IMR-90 (cell line): ENCODE measurements at regions not wholly inside any gene's neighbourhood (a gene's known extent, or its start where the extent isn't known, plus 50 kb on each side); places are given as distances from the start of the nearest gene placed in this dataset.

Experiments
- ATAC-seq: fragments of 200-7000 bp; cut with Tn5 transposase; 2 replicates; pipeline ENCODE4 v1.9.1; 2020; ENCODE audit warnings: low read depth, mild to moderate bottlenecking, moderate library complexity
- BruUV-seq: library from RNA; stranded (reverse); fragments of 400-500 nt; replicated peaks from 2 replicates; lab custom pipeline; 2021; lab: Mats Ljungman, UMichigan
- CTCF ChIA-PET: fragments of 300-600 bp; formaldehyde crosslinking; extraction: SDS; loops from one replicate; lab custom pipeline; 2021; ENCODE audit warnings: antibody characterized with exemption; lab: Yijun Ruan, JAX
- POLR2A ChIA-PET: fragments of 300-600 bp; sonication (Branson Sonifier 250); formaldehyde crosslinking; loops from one replicate; lab custom pipeline; 2022; ENCODE audit warnings: antibody characterized with exemption; ENCODE audit not compliant: unreplicated experiment; lab: Charles Lee
- DNase-seq: peaks from one replicate; pipeline ENCODE4 v3.0.0; 2013
- H2AFZ ChIP-seq: replicated peaks from 2 replicates; pipeline ENCODE3; 2013; ENCODE audit warnings: low read length, mild to moderate bottlenecking; ENCODE audit not compliant: poor library complexity
- H2AK5ac ChIP-seq: 2 replicates; pipeline ENCODE4 v1.6.1; 2013; ENCODE audit warnings: low read depth, low read length, inconsistent platforms
- H2AK9ac ChIP-seq: replicated peaks from 2 replicates; pipeline ENCODE3; 2013; ENCODE audit warnings: mild to moderate bottlenecking, low read depth, low read length, moderate library complexity; ENCODE audit not compliant: poor library complexity
- H2BK120ac ChIP-seq: 2 replicates; pipeline ENCODE4 v1.6.1; 2013; ENCODE audit warnings: low read depth, low read length, inconsistent platforms
- H2BK15ac ChIP-seq: 3 replicates; pipeline ENCODE4 v1.6.1; 2013; ENCODE audit warnings: low read depth, low read length, inconsistent platforms
- H2BK20ac ChIP-seq: 2 replicates; pipeline ENCODE4 v1.6.1; 2013; ENCODE audit warnings: low read depth, mild to moderate bottlenecking, inconsistent platforms, low read length, moderate library complexity
- H2BK5ac ChIP-seq: 2 replicates; pipeline ENCODE4 v1.6.1; 2013; ENCODE audit warnings: mild to moderate bottlenecking, low read depth, low read length, inconsistent platforms; ENCODE audit not compliant: poor library complexity, severe bottlenecking
- H3K14ac ChIP-seq: replicated peaks from 2 replicates; pipeline ENCODE4 v1.6.1; 2013; ENCODE audit warnings: low read depth, low read length, inconsistent platforms
- H3K18ac ChIP-seq: 2 replicates; pipeline ENCODE4 v1.6.1; 2013; ENCODE audit warnings: low read depth, low read length, control low read depth
- H3K23ac ChIP-seq: 2 replicates; pipeline ENCODE4 v1.6.1; 2013; ENCODE audit warnings: low read depth, low read length, inconsistent platforms
- H3K27ac ChIP-seq: 2 replicates; pipeline ENCODE4 v1.5.1; 2013; ENCODE audit warnings: mild to moderate bottlenecking, control low read depth, low read length; ENCODE audit not compliant: insufficient read depth
- H3K27me3 ChIP-seq: 2 replicates; pipeline ENCODE4 v1.6.1; 2013; ENCODE audit warnings: low read length; ENCODE audit not compliant: control insufficient read depth, insufficient read depth
- H3K36me3 ChIP-seq: 2 replicates; pipeline ENCODE4 v1.6.1; 2013; ENCODE audit warnings: low read length, mixed read lengths; ENCODE audit not compliant: control insufficient read depth, insufficient read depth
- H3K4ac ChIP-seq: 2 replicates; pipeline ENCODE4 v1.6.1; 2013; ENCODE audit warnings: low read depth, low read length, inconsistent platforms
- H3K4me1 ChIP-seq: 2 replicates; pipeline ENCODE4 v1.6.1; 2013; ENCODE audit warnings: low read length, mixed read lengths; ENCODE audit not compliant: control insufficient read depth, insufficient read depth
- H3K4me2 ChIP-seq: 2 replicates; pipeline ENCODE4 v1.6.1; 2013; ENCODE audit warnings: low read depth, mild to moderate bottlenecking, control low read depth, low read length, moderate library complexity
- H3K4me3 ChIP-seq: 2 replicates; pipeline ENCODE4 v1.5.1; 2013; ENCODE audit warnings: low read depth, mild to moderate bottlenecking, control low read depth, low read length, moderate library complexity; ENCODE audit not compliant: insufficient read depth
- H3K56ac ChIP-seq: 2 replicates; pipeline ENCODE4 v1.6.1; 2013; ENCODE audit warnings: low read length, inconsistent platforms; ENCODE audit not compliant: insufficient read depth; ENCODE audit errors: extremely low read depth
- H3K79me1 ChIP-seq, 2 experiments: 2 replicates each; pipeline ENCODE4 v1.6.1; 2013; ENCODE audit warnings: low read length in 2 of 2, inconsistent platforms in 1 of 2, low read depth in 1 of 2
- H3K9ac ChIP-seq: 2 replicates; pipeline ENCODE4 v1.6.1; 2013; ENCODE audit warnings: low read depth, low read length, control low read depth
- H3K9me1 ChIP-seq: 2 replicates; pipeline ENCODE4 v1.6.1; 2013; ENCODE audit warnings: low read length, inconsistent platforms; ENCODE audit not compliant: insufficient read depth
- H3K9me3 ChIP-seq: 2 replicates; pipeline ENCODE4 v1.6.1; 2013; ENCODE audit warnings: low read length; ENCODE audit not compliant: control insufficient read depth, insufficient read depth
- H4K20me1 ChIP-seq: 2 replicates; pipeline ENCODE4 v1.6.1; 2013; ENCODE audit warnings: low read length, inconsistent platforms; ENCODE audit not compliant: insufficient read depth
- H4K5ac ChIP-seq: 2 replicates; pipeline ENCODE4 v1.6.1; 2013; ENCODE audit warnings: mild to moderate bottlenecking, low read depth, low read length, control low read depth
- H4K8ac ChIP-seq, 2 experiments: 2 replicates each; pipeline ENCODE4 v1.6.1; 2013; ENCODE audit warnings: low read depth in 2 of 2, low read length in 2 of 2, control low read depth in 1 of 2, inconsistent platforms in 1 of 2
- H4K91ac ChIP-seq: 2 replicates; pipeline ENCODE4 v1.6.1; 2013; ENCODE audit warnings: low read depth, low read length, inconsistent platforms; ENCODE audit not compliant: insufficient read depth
- BHLHE40 ChIP-seq: fragments of 150-350 bp; IDR thresholded peaks from 2 replicates; pipeline ENCODE4 v1.6.1; 2016; ENCODE audit warnings: mild to moderate bottlenecking, low read depth, low read length
- CEBPB ChIP-seq: IDR thresholded peaks from 2 replicates; pipeline ENCODE4 v1.6.1; 2012; ENCODE audit warnings: low read depth, low read length, improper control_type of control experiment
- CHD1 ChIP-seq: IDR thresholded peaks from 2 replicates; pipeline ENCODE4 v1.6.1; 2012; ENCODE audit warnings: low read depth, low read length, improper control_type of control experiment
- CTCF ChIP-seq: conservative IDR thresholded peaks from 2 replicates; pipeline ENCODE4 v1.5.1; 2012; ENCODE audit warnings: mild to moderate bottlenecking, low read depth, low read length, improper control_type of control experiment
- ELK1 ChIP-seq: fragments of 150-350 bp; IDR thresholded peaks from 2 replicates; pipeline ENCODE4 v1.6.1; 2016; ENCODE audit warnings: low read depth, mild to moderate bottlenecking, low read length, moderate library complexity, borderline replicate concordance
- FOS ChIP-seq: fragments of 150-350 bp; IDR thresholded peaks from 2 replicates; pipeline ENCODE4 v1.6.1; 2016; ENCODE audit warnings: low read depth, low read length
- MAFK ChIP-seq: IDR thresholded peaks from 2 replicates; pipeline ENCODE4 v1.6.1; 2012; ENCODE audit warnings: low read depth, low read length, improper control_type of control experiment
- MAZ ChIP-seq: IDR thresholded peaks from 2 replicates; pipeline ENCODE4 v1.6.1; 2012; ENCODE audit warnings: low read depth, mild to moderate bottlenecking, low read length, improper control_type of control experiment, moderate library complexity, borderline replicate concordance
- MXI1 ChIP-seq: IDR thresholded peaks from 2 replicates; pipeline ENCODE4 v1.6.1; 2012; ENCODE audit warnings: low read depth, mild to moderate bottlenecking, low read length, moderate library complexity, borderline replicate concordance
- NFE2L2 ChIP-seq: fragments of 150-350 bp; IDR thresholded peaks from 2 replicates; pipeline ENCODE4 v1.6.1; 2016; ENCODE audit warnings: low read depth, mild to moderate bottlenecking, low read length
- POLR2A ChIP-seq: IDR thresholded peaks from 2 replicates; pipeline ENCODE4 v1.6.1; 2012; ENCODE audit warnings: mild to moderate bottlenecking, low read depth, low read length
- RAD21 ChIP-seq: IDR thresholded peaks from 2 replicates; pipeline ENCODE4 v1.6.1; 2012; ENCODE audit warnings: low read length, improper control_type of control experiment
- RCOR1 ChIP-seq: IDR thresholded peaks from 2 replicates; pipeline ENCODE4 v1.6.1; 2012; ENCODE audit warnings: mild to moderate bottlenecking, low read length, improper control_type of control experiment; ENCODE audit not compliant: insufficient replicate concordance
- RFX5 ChIP-seq: IDR thresholded peaks from 2 replicates; pipeline ENCODE4 v1.8.0; 2012; ENCODE audit warnings: low read depth, mild to moderate bottlenecking, low read length, moderate library complexity
- SMC3 ChIP-seq: fragments of 150-350 bp; IDR thresholded peaks from 2 replicates; pipeline ENCODE4 v1.6.1; 2016; ENCODE audit warnings: low read depth, mild to moderate bottlenecking, antibody characterized with exemption, low read length, moderate library complexity
- USF2 ChIP-seq: fragments of 150-350 bp; IDR thresholded peaks from 2 replicates; pipeline ENCODE4 v1.6.1; 2017; ENCODE audit warnings: mild to moderate bottlenecking, antibody characterized with exemption, low read length, low read depth
- WGBS, 2 experiments: methylation state at CpG; one replicate each; pipeline versions ENCODE4 v1.1.5 to v1.1.7; 2013; ENCODE audit warnings: missing lambda C conversion rate in 2 of 2; ENCODE audit not compliant: insufficient read length in 1 of 2; ENCODE audit errors: extremely low coverage in 2 of 2; 5-methylcytosine and 5-hydroxymethylcytosine counted together
- dilution Hi-C: fragments of 300-500 bp; cut with HindIII; formaldehyde crosslinking; loops from one replicate; pipeline ENCODE4 v1.14.3; 2018; ENCODE audit warnings: low sequenced_read_pairs; ENCODE audit not compliant: unreplicated experiment
- in situ Hi-C: fragments of 300-500 bp; cut with MboI; formaldehyde crosslinking; loops from 3 replicates; pipeline ENCODE4 v1.14.3; 2019; ENCODE audit warnings: low sequenced_read_pairs, inconsistent platforms, mixed read lengths
- intact Hi-C: fragments of 100-400 bp; cut with micrococcal nuclease; formaldehyde crosslinking; loops from 2 replicates; pipeline ENCODE4 v1.10.0; 2022

- no peak overlapping the region for H3K4me2 ChIP-seq
- no peak overlapping the region for H3K4ac ChIP-seq
- no peak overlapping the region for H3K56ac ChIP-seq
- ChIA-PET POLR2A (no interaction called here), CTCF (interaction anchor here (1.1 kb wide), 1 partner anchor 757 kb away, joined by 4 read pairs; no protein-coding TSS in a partner anchor)
- no peak overlapping the region for H3K4me3 ChIP-seq
- no peak for ATAC-seq
- no peak overlapping the region for H3K14ac ChIP-seq
- dilution Hi-C loops: no loop called here
- H3K27me3 ChIP-seq: no peaks in the 10 kb centered on the region; the same call in 1 of the 2 replicates
- no peak overlapping the region for H2BK20ac ChIP-seq
- H3K9me3 ChIP-seq: no peaks in the 10 kb centered on the region
- no peak overlapping the region for H2AFZ ChIP-seq
- H2BK15ac ChIP-seq: no peak overlapping the region
- no peak overlapping the region for H3K9ac ChIP-seq
- no peak overlapping the region for H4K91ac ChIP-seq
- no peak overlapping the region for H2BK5ac ChIP-seq
- H4K8ac ChIP-seq: no peak overlapping the region
- DNase-seq: no peak
- TF ChIP-seq BHLHE40: no peak
- TF ChIP-seq USF2: no peak
- no peak for TF ChIP-seq CHD1
- no peak for TF ChIP-seq FOS
- no peak for TF ChIP-seq MXI1
- no peak for TF ChIP-seq CEBPB
- no peak for TF ChIP-seq RFX5
- TF ChIP-seq RCOR1: no peak
- no peak for TF ChIP-seq NFE2L2
- TF ChIP-seq POLR2A: no peak
- no peak for TF ChIP-seq ELK1
- TF ChIP-seq MAZ: no peak
- TF ChIP-seq CTCF: no peak
- no peak for TF ChIP-seq SMC3
- no peak for TF ChIP-seq RAD21
- TF ChIP-seq MAFK: no peak
- no peaks in the 10 kb centered on the region for H3K79me1 ChIP-seq
- WGBS, 2 experiments: 60% methylated on average over 1 of the region's 2 CpGs; no CpG with 5 or more reads in 1 of the 2 experiments
- H3K18ac ChIP-seq: no peak overlapping the region
- H2BK120ac ChIP-seq: no peak overlapping the region
- in situ Hi-C loops: no loop called here
- no peak overlapping the region for H2AK9ac ChIP-seq
- no peaks in the 10 kb centered on the region for H3K4me1 ChIP-seq
- H3K27ac ChIP-seq: no peak overlapping the region
- no peak overlapping the region for H4K5ac ChIP-seq
- no peaks in the 10 kb centered on the region for H3K9me1 ChIP-seq
- H4K20me1 ChIP-seq: no peaks in the 10 kb centered on the region
- H3K23ac ChIP-seq: no peak overlapping the region
- no peaks in the 10 kb centered on the region for H3K36me3 ChIP-seq
- H2AK5ac ChIP-seq: no peak overlapping the region
- intact Hi-C loops: no loop called here
- BruUV-seq: no TSS peak
Observed at GRCh38 chr15:47951781-47952180, 169.0 kb upstream of the SLC24A5 start.
